H1 (cell line): ENCODE measurements at regions not wholly inside any gene's neighbourhood (a gene's known extent, or its start where the extent isn't known, plus 50 kb on each side); places are given as distances from the start of the nearest gene placed in this dataset.

Experiments
- CTBP2 ChIP-seq: IDR thresholded peaks from 2 replicates; pipeline ENCODE4 v1.7.0; 2011; ENCODE audit warnings: borderline replicate concordance, mild to moderate bottlenecking, moderate library complexity, mixed read lengths, low read length; ENCODE audit not compliant: insufficient read depth, insufficient read length
- TF ChIP-seq, protein P1 (sequence below), 3 experiments: IDR thresholded peaks; 1 replicate in 2 of 3; 2 replicates in 1 of 3; pipeline versions ENCODE4 v1.5.1 to v1.6.1; 2011; ENCODE audit warnings: low read length in 3 of 3, mild to moderate bottlenecking in 3 of 3, inconsistent platforms in 2 of 3, low read depth in 1 of 3, moderate library complexity in 1 of 3; ENCODE audit not compliant: insufficient read depth in 1 of 3; ENCODE audit errors: control extremely low read depth in 1 of 3

DNA sequence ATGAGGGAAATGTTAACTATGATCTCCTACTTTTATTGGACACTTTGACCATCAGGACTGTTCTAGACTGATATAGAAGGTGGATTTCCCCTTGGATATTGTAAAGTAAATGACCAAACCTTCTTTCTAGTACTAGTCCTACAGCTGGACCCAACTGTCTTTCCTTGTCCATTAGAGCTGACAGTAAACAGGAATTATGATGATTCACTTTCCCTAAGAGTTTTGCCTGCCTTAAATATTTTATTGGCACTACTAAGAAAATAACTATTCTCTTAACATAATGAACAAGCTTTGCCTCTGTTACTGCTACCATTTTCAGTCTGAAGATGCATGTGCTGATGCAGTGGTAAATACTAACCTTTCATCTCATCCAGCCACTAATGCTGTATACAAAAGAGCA, 915.4 kb downstream of the CENPC start (continued):
- TF ChIP-seq, protein P1, sequence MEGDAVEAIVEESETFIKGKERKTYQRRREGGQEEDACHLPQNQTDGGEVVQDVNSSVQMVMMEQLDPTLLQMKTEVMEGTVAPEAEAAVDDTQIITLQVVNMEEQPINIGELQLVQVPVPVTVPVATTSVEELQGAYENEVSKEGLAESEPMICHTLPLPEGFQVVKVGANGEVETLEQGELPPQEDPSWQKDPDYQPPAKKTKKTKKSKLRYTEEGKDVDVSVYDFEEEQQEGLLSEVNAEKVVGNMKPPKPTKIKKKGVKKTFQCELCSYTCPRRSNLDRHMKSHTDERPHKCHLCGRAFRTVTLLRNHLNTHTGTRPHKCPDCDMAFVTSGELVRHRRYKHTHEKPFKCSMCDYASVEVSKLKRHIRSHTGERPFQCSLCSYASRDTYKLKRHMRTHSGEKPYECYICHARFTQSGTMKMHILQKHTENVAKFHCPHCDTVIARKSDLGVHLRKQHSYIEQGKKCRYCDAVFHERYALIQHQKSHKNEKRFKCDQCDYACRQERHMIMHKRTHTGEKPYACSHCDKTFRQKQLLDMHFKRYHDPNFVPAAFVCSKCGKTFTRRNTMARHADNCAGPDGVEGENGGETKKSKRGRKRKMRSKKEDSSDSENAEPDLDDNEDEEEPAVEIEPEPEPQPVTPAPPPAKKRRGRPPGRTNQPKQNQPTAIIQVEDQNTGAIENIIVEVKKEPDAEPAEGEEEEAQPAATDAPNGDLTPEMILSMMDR (IDR thresholded peaks at IDR 0.05; ENCODE audit: control extremely low read depth in 1 of 3, insufficient read depth in 1 of 3, low read depth in 1 of 3, low read length in 3 of 3): no peak
- no peak for TF ChIP-seq CTBP2
